DND-41 (cell line): ENCODE measurements at regions not wholly inside any gene's neighbourhood (a gene's known extent, or its start where the extent isn't known, plus 50 kb on each side); places are given as distances from the start of the nearest gene placed in this dataset.

Source experiments
- EZH2 ChIP-seq: IDR thresholded peaks from 3 replicates; pipeline ENCODE4 v1.6.1; 2012; ENCODE audit warnings: borderline replicate concordance, low read depth, mild to moderate bottlenecking, moderate library complexity, low read length, inconsistent platforms; ENCODE audit not compliant: severe bottlenecking
- TF ChIP-seq, protein P1 (sequence below): IDR thresholded peaks from 2 replicates; pipeline ENCODE4 v1.5.1; 2012; ENCODE audit warnings: borderline replicate concordance, low read length, moderate library complexity, mild to moderate bottlenecking; ENCODE audit not compliant: poor library complexity, severe bottlenecking; ENCODE audit errors: extremely low read depth

DNA sequence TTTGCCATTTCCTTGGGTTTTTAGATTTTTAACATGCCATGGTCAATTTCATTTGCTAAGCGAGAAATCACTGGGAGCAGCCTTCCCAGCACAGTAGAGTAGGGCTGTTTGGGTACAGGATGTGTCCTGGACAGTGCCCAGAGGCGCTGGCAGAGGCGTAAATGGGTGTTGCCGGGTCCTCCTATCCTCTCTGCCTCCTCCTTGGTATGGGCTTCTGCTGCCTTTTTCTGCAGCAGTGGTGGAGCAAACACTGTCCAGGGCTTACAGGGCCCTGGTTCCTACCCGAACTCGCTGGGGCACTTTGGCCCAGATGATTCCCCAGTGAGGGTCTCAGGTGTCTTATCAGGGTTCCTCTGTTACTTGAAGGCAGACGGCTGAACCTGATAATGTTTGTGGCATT lies 298.3 kb downstream of the RPS24 start:
- no peak for TF ChIP-seq EZH2
- TF ChIP-seq, protein P1, sequence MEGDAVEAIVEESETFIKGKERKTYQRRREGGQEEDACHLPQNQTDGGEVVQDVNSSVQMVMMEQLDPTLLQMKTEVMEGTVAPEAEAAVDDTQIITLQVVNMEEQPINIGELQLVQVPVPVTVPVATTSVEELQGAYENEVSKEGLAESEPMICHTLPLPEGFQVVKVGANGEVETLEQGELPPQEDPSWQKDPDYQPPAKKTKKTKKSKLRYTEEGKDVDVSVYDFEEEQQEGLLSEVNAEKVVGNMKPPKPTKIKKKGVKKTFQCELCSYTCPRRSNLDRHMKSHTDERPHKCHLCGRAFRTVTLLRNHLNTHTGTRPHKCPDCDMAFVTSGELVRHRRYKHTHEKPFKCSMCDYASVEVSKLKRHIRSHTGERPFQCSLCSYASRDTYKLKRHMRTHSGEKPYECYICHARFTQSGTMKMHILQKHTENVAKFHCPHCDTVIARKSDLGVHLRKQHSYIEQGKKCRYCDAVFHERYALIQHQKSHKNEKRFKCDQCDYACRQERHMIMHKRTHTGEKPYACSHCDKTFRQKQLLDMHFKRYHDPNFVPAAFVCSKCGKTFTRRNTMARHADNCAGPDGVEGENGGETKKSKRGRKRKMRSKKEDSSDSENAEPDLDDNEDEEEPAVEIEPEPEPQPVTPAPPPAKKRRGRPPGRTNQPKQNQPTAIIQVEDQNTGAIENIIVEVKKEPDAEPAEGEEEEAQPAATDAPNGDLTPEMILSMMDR: no peak
